ENCODE measurements at regions not wholly inside any gene's neighbourhood (a gene's known extent, or its start where the extent isn't known, plus 50 kb on each side); places are given as distances from the start of the nearest gene placed in this dataset.
"Not testable (repeated sequence)": the region's sequence is repeated elsewhere in the genome, so short reads cannot be mapped to it uniquely, and the experiment has no call there.

GRCh38 chrX:139475432-139475831 lies 55.1 kb upstream of the F9 start:
- Histone ChIP-seq H3K9me3 (no peaks in the 10 kb centered on the region), H3K27me3 (no peaks in the 10 kb centered on the region), H3K36me3 (no peaks in the 10 kb centered on the region), H3K4me3 (ENCODE audit: low read depth, low read length) (no peak overlapping the region), H3K4me1 (no peaks in the 10 kb centered on the region)
- TF ChIP-seq, protein P1, sequence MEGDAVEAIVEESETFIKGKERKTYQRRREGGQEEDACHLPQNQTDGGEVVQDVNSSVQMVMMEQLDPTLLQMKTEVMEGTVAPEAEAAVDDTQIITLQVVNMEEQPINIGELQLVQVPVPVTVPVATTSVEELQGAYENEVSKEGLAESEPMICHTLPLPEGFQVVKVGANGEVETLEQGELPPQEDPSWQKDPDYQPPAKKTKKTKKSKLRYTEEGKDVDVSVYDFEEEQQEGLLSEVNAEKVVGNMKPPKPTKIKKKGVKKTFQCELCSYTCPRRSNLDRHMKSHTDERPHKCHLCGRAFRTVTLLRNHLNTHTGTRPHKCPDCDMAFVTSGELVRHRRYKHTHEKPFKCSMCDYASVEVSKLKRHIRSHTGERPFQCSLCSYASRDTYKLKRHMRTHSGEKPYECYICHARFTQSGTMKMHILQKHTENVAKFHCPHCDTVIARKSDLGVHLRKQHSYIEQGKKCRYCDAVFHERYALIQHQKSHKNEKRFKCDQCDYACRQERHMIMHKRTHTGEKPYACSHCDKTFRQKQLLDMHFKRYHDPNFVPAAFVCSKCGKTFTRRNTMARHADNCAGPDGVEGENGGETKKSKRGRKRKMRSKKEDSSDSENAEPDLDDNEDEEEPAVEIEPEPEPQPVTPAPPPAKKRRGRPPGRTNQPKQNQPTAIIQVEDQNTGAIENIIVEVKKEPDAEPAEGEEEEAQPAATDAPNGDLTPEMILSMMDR (IDR thresholded peaks at IDR 0.05; ENCODE audit: low read depth, low read length): no peak
- DNase-seq: no peak

DNA sequence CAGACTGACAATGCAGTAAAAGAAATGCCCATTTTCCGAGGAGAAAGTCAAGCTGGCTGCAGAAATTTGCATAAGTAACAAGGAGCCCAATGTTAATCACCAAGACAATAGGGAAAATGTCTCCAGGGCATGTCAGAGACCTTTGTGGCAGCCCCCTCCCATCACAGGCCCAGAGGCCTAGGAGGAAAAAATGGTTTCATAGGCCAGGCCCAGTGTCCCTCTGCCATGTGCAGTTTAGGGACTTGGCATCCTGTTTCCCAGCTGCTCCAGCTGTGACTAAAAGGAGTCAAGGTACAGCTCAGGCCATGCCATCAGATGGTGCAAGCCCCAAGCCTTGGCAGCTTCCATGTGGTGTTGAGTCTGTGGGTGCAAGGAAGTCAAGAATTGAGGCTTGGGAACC lies 68.6 kb upstream of the F9 start:
- H3K4me3 ChIP-seq (ENCODE audit: low read depth, low read length); H3K9me3 ChIP-seq; H3K4me1 ChIP-seq: not testable (repeated sequence)

DNA sequence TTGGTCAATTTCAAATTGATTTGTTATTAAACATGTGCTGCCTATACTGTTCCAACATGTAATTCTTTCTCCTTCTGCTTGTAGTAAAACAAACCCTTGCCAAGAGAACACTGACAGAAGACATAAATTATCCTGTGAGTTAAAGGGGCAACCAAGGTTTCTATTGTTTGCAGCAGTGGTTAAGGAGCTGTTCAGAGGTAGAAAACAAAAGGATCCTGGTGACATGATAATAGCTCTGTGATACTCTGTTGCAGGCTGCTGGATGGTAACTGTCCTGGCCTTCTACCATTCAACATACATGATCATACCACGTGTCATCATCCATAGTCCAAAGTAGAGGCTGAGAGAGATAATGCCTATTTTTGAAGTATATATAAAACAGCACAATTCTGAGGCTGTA lies 75.8 kb upstream of the F9 start:
- Histone ChIP-seq H3K27me3 (no peaks in the 10 kb centered on the region), H3K36me3 (no peaks in the 10 kb centered on the region), H3K4me1 (no peaks in the 10 kb centered on the region), H3K9me3 (no peaks in the 10 kb centered on the region), H3K4me3 (ENCODE audit: low read depth, low read length) (no peak overlapping the region)
- TF ChIP-seq, protein P1 (IDR thresholded peaks at IDR 0.05; ENCODE audit: low read depth, low read length): no peak
- no peak for DNase-seq

More for the DNA sequence above, 68.6 kb upstream of the F9 start:
- not testable (repeated sequence) for H3K27me3 ChIP-seq, DNase-seq, H3K36me3 ChIP-seq

DNA sequence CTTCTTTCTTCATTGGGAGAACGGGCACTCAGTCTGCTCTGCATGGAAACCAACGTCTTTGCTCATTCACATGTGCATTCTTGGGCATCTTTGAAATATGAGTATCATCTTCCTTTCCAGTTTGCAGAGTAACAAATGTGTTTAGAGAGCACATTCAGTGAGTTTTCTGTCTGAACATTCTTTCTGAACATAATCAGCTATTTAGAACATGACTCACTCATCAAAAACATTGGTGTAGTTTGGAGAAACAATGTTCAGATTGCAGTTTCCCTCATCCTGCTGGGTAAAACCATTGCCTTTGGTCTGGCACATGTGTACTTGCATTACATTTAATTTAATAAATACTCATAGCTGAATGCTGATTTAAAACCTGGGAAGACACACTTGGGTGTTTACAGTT lies 81.5 kb upstream of the F9 start:
- H3K27me3 ChIP-seq: no peaks in the 10 kb centered on the region
- no peak for DNase-seq
- H3K4me1 ChIP-seq: no peaks in the 10 kb centered on the region
- H3K36me3 ChIP-seq: no peaks in the 10 kb centered on the region
- TF ChIP-seq, protein P1 (IDR thresholded peaks at IDR 0.05; ENCODE audit: low read depth, low read length): no peak
- H3K9me3 ChIP-seq: no peaks in the 10 kb centered on the region
- H3K4me3 ChIP-seq (ENCODE audit: low read depth, low read length): no peak overlapping the region

DNA sequence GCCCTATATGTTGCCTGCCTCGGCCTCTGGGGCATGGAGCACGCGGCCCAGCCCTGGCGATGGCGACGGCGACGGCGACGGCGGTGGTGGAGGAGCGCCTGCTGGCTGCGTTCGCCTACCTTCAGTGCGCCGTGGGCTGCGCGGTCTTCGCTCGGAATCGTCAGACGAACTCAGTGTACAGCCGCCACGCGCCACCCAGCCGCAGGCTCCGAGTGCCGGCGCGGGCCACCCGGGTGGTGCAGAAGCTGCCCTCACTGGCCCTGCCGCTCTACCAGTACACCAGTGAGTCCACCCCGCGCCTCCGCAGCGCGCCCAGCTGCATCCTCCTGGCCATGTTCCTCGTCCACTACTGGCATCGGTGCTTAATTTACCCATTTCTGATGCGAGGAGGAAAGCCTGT lies 83.7 kb upstream of the F9 start:
- Histone ChIP-seq H3K4me3 (ENCODE audit: low read depth, low read length) (no peak overlapping the region), H3K9me3 (no peaks in the 10 kb centered on the region), H3K27me3 (no peaks in the 10 kb centered on the region), H3K36me3 (no peaks in the 10 kb centered on the region), H3K4me1 (no peaks in the 10 kb centered on the region)
- DNase-seq: no peak
- TF ChIP-seq, protein P1 (IDR thresholded peaks at IDR 0.05; ENCODE audit: low read depth, low read length): no peak

GRCh38 chrX:139429913-139430312 lies 100.6 kb upstream of the F9 start:
- no peaks in the 10 kb centered on the region for H3K4me1 ChIP-seq
- no peaks in the 10 kb centered on the region for H3K9me3 ChIP-seq
- H3K4me3 ChIP-seq (ENCODE audit: low read depth, low read length): no peak overlapping the region
- no peak for DNase-seq
- H3K36me3 ChIP-seq: no peaks in the 10 kb centered on the region
- H3K27me3 ChIP-seq: no peaks in the 10 kb centered on the region
- TF ChIP-seq, protein P1 (IDR thresholded peaks at IDR 0.05; ENCODE audit: low read depth, low read length): no peak

- TF ChIP-seq, protein P1 (IDR thresholded peaks at IDR 0.05; ENCODE audit: low read depth, low read length): no peak
- H3K27me3 ChIP-seq: no peaks in the 10 kb centered on the region
- H3K9me3 ChIP-seq: no peaks in the 10 kb centered on the region
- H3K4me1 ChIP-seq: no peaks in the 10 kb centered on the region
- no peak for DNase-seq
- H3K4me3 ChIP-seq (ENCODE audit: low read depth, low read length): no peak overlapping the region
- no peaks in the 10 kb centered on the region for H3K36me3 ChIP-seq
Measured at GRCh38 chrX:139423186-139423585, 107.4 kb upstream of the F9 start.

DNA sequence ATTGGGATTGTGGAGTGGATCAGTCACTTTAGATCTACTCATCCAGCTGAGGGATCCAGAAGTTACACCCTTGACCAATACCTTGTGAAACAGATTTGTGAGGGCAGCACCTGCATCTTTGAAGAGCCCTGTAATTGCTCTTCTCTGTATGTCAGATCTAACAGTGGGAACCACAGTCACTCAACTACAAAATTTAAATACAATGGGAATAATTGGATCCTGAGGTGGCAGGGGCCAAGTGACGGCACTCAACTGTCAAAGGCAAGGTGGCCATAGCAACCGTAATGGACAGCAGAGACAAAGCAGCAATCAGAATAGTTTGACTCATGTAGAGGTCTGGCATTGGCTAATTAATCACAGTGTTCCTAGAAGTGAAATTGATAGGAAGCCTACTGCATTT lies 132.3 kb upstream of the F9 start:
- not testable (repeated sequence) for H3K9me3 ChIP-seq; H3K4me3 ChIP-seq (ENCODE audit: low read depth, low read length); H3K36me3 ChIP-seq; DNase-seq; H3K27me3 ChIP-seq; H3K4me1 ChIP-seq

Data from BE2C (cell line).